NCI-H2081 (cell line): ENCODE measurements at regions not wholly inside any gene's neighbourhood (a gene's known extent, or its start where the extent isn't known, plus 50 kb on each side); places are given as distances from the start of the nearest gene placed in this dataset.
A peak's percentile ranks its signal among the peaks of the same experiment; 100 is the strongest.

ENCODE experiments used
- DNase-seq, 2 experiments: peaks; one replicate each; lab custom pipeline; 2025; lab: John Stamatoyannopoulos, UW

- DNase-seq = no peak
Observed at GRCh38 chr3:107899990-107900651, 190.7 kb downstream of the CD47 start.

GRCh38 chr3:107897471-107898061, 193.3 kb downstream of the CD47 start:
- DNase-seq = peak in 1 of 2 experiments; percentile 64

GRCh38 chr3:107894998-107895397, 195.8 kb downstream of the CD47 start:
- DNase-seq = no peak

GRCh38 chr3:107892955-107893624, 197.7 kb downstream of the CD47 start:
- DNase-seq = peak; percentile 79 to 97

GRCh38 chr3:107884719-107885460, 205.9 kb downstream of the CD47 start:
- DNase-seq = no peak

- no peak for DNase-seq
Observed at GRCh38 chr3:107884028-107884427, 206.8 kb downstream of the CD47 start.

- no peak for DNase-seq
Observed at GRCh38 chr3:107882881-107883280, 207.9 kb downstream of the CD47 start.

GRCh38 chr3:107882261-107882660, 208.6 kb downstream of the CD47 start:
- DNase-seq = no peak

GRCh38 chr3:107881509-107881908, 209.3 kb downstream of the CD47 start:
- no peak for DNase-seq

- no peak for DNase-seq
Observed at GRCh38 chr3:107880702-107881101, 210.1 kb downstream of the CD47 start.

- no peak for DNase-seq
Observed at GRCh38 chr3:107877936-107878335, 212.9 kb downstream of the CD47 start.

- peak; percentile 33 to 63 for DNase-seq
Observed at GRCh38 chr3:107870943-107871638, 219.7 kb downstream of the CD47 start.

- no peak for DNase-seq
Observed at GRCh38 chr3:107870096-107870495, 220.7 kb downstream of the CD47 start.

- DNase-seq = no peak
Observed at GRCh38 chr3:107868449-107868848, 222.4 kb downstream of the CD47 start.

- no peak for DNase-seq
Observed at GRCh38 chr3:107861904-107862303, 228.9 kb downstream of the CD47 start.

GRCh38 chr3:107861422-107861821, 229.4 kb downstream of the CD47 start:
- DNase-seq = no peak
